ENCODE measurements at regions not wholly inside any gene's neighbourhood (a gene's known extent, or its start where the extent isn't known, plus 50 kb on each side); places are given as distances from the start of the nearest gene placed in this dataset.

DNA sequence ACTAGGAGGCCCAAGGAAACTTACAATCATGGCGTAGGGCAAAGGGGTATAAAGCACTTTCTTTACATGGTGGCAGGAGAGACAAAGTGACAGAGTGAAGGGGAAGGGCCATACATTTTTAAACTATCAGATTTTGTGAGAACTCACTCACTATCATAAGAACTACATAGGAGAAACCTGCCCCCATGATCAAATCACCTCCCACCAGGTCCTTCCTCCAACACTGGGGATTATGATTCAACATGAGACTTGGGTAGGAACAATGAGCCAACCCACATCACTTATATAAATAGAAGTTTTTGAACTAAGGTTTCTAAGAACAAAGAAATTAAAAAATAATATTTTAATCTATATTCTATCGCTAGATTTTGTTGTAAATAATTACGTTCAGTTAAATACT lies 460.3 kb upstream of the TYRP1 start:
- no peak for ATAC-seq (ENCODE audit: insufficient read depth, low FRiP score)
- TF ChIP-seq CTCF (IDR thresholded peaks at IDR 0.05; ENCODE audit: control extremely low read depth, extremely low read depth): no peak
- 92 to 94% methylated on average over 3 of the region's 3 CpGs for WGBS, 2 donors

DNA sequence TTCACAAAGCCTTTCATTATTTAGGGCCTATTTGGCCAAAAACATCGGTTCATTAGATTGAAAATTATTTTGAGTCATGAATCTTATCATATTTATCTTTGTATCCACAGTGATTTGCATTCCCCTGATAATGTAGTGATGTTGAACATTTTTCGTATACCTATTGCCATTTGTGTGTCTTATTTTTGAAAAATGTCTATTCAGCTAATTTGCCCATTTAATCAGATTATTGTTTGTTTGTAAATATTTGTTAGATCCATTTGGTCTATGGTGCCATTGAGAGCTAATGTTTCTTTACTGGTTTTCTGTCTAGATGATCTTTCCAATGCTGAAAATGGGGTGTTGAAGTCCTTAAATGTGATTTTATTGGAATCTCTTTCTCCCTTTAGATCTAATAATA lies 439.2 kb upstream of the TYRP1 start:
- Histone ChIP-seq H3K4me1 (ENCODE audit: control insufficient read depth in 5 of 5, insufficient read depth in 5 of 5, low read length in 5 of 5) (no peaks in the 10 kb centered on the region), H3K36me3 (ENCODE audit: control insufficient read depth in 4 of 4, insufficient read depth in 4 of 4, low read length in 4 of 4) (no peaks in the 10 kb centered on the region), H3K9ac (ENCODE audit: insufficient read depth in 1 of 2, low read length in 2 of 2) (no peak overlapping the region), H3K27me3 (ENCODE audit: control insufficient read depth in 3 of 3, insufficient read depth in 3 of 3, low read length in 2 of 3) (no peaks in the 10 kb centered on the region), H3K27ac (ENCODE audit: low read depth in 1 of 2, low read length in 1 of 2) (no peak overlapping the region), H3K9me3 (ENCODE audit: control insufficient read depth in 4 of 4, insufficient read depth in 3 of 4, low read length in 3 of 4) (peaks cover 0 to 9% (median 2%) of the 10 kb centered on the region in 4 donors), H3K4me3 (no peak overlapping the region)
- WGBS, 2 donors: 57 to 81% methylated on average over 2 of the region's 2 CpGs
- DNase-seq (no peak), ATAC-seq (ENCODE audit: insufficient read depth, low FRiP score) (no peak)
- TF ChIP-seq CTCF (IDR thresholded peaks at IDR 0.05; ENCODE audit: control extremely low read depth, extremely low read depth): no peak

More for the DNA sequence above, 460.3 kb upstream of the TYRP1 start:
- Histone ChIP-seq H3K9ac (ENCODE audit: insufficient read depth in 1 of 2, low read length in 2 of 2) (no peak overlapping the region), H3K36me3 (ENCODE audit: control insufficient read depth in 4 of 4, insufficient read depth in 4 of 4, low read length in 4 of 4) (no peaks in the 10 kb centered on the region), H3K27ac (ENCODE audit: low read depth in 1 of 2, low read length in 1 of 2) (no peak overlapping the region), H3K4me3 (no peak overlapping the region), H3K9me3 (ENCODE audit: control insufficient read depth in 4 of 4, insufficient read depth in 3 of 4, low read length in 3 of 4) (peaks cover 0 to 6% (median 5%) of the 10 kb centered on the region in 4 donors), H3K4me1 (ENCODE audit: control insufficient read depth in 5 of 5, insufficient read depth in 5 of 5, low read length in 5 of 5) (no peaks in the 10 kb centered on the region), H3K27me3 (ENCODE audit: control insufficient read depth in 3 of 3, insufficient read depth in 3 of 3, low read length in 2 of 3) (no peaks in the 10 kb centered on the region)
- DNase-seq: no peak

- H3K4me1 ChIP-seq (ENCODE audit: control insufficient read depth in 5 of 5, insufficient read depth in 5 of 5, low read length in 5 of 5): no peaks in the 10 kb centered on the region
- H3K27ac ChIP-seq (ENCODE audit: low read depth in 1 of 2, low read length in 1 of 2): no peak overlapping the region
- H3K9ac ChIP-seq (ENCODE audit: insufficient read depth in 1 of 2, low read length in 2 of 2): no peak overlapping the region
- 70% methylated on average over 2 of the region's 2 CpGs for WGBS, 2 donors
- no peak for TF ChIP-seq CTCF (IDR thresholded peaks at IDR 0.05; ENCODE audit: control extremely low read depth, extremely low read depth)
- H3K9me3 ChIP-seq (ENCODE audit: control insufficient read depth in 4 of 4, insufficient read depth in 3 of 4, low read length in 3 of 4): no peaks in the 10 kb centered on the region
- H3K36me3 ChIP-seq (ENCODE audit: control insufficient read depth in 4 of 4, insufficient read depth in 4 of 4, low read length in 4 of 4): no peaks in the 10 kb centered on the region
- no peak overlapping the region for H3K4me3 ChIP-seq
- DNase-seq (no peak), ATAC-seq (ENCODE audit: insufficient read depth, low FRiP score) (no peak)
- H3K27me3 ChIP-seq (ENCODE audit: control insufficient read depth in 3 of 3, insufficient read depth in 3 of 3, low read length in 2 of 3): no peaks in the 10 kb centered on the region
Measured at GRCh38 chr9:12266758-12267157, 426.4 kb upstream of the TYRP1 start.

- Histone ChIP-seq H3K27me3 (ENCODE audit: control insufficient read depth in 3 of 3, insufficient read depth in 3 of 3, low read length in 2 of 3) (no peaks in the 10 kb centered on the region), H3K4me1 (ENCODE audit: control insufficient read depth in 5 of 5, insufficient read depth in 5 of 5, low read length in 5 of 5) (no peaks in the 10 kb centered on the region), H3K27ac (ENCODE audit: low read depth in 1 of 2, low read length in 1 of 2) (no peak overlapping the region), H3K9ac (ENCODE audit: insufficient read depth in 1 of 2, low read length in 2 of 2) (no peak overlapping the region), H3K4me3 (no peak overlapping the region), H3K36me3 (ENCODE audit: control insufficient read depth in 4 of 4, insufficient read depth in 4 of 4, low read length in 4 of 4) (no peaks in the 10 kb centered on the region), H3K9me3 (ENCODE audit: control insufficient read depth in 4 of 4, insufficient read depth in 3 of 4, low read length in 3 of 4) (no peaks in the 10 kb centered on the region)
- TF ChIP-seq CTCF (IDR thresholded peaks at IDR 0.05; ENCODE audit: control extremely low read depth, extremely low read depth): no peak
- ATAC-seq (ENCODE audit: insufficient read depth, low FRiP score) (no peak), DNase-seq (peak in 2 of 3 donors; percentile 57 to 66)
- WGBS, 2 donors: 72 to 80% methylated on average over 3 of the region's 3 CpGs
Measured at GRCh38 chr9:12271421-12271891, 421.7 kb upstream of the TYRP1 start.

Data from lung (tissue), 11 donors.